A549 (cell line): ENCODE measurements at regions not wholly inside any gene's neighbourhood (a gene's known extent, or its start where the extent isn't known, plus 50 kb on each side); places are given as distances from the start of the nearest gene placed in this dataset.

Experiments
- ATAC-seq, 2 experiments: fragments of 200-7000 bp in 1 of 2; fragments of >200 bp in 1 of 2; cut with Nextera tagmentation in 1 of 2; cut with Tn5 transposase in 1 of 2; 3 replicates each; pipeline versions ENCODE4 v1.8.0 to v1.9.1; 2018 to 2020; ENCODE audit warnings: mild to moderate bottlenecking in 1 of 2, moderate library complexity in 1 of 2
- CTCF ChIA-PET: fragments of 300-600 bp; sonication (Branson Sonifier 250); formaldehyde crosslinking; extraction: SDS; loops from one replicate; lab custom pipeline; 2021; ENCODE audit warnings: antibody characterized with exemption, inconsistent platforms; lab: Yijun Ruan, JAX
- POLR2A ChIA-PET: fragments of 350-600 bp; formaldehyde crosslinking; extraction: SDS; loops from one replicate; lab custom pipeline; 2021; ENCODE audit warnings: antibody characterized with exemption, inconsistent platforms; lab: Yijun Ruan, JAX
- DNase-seq, 2 experiments: peaks; one replicate each; pipeline versions ENCODE4 v3.0.0 to v3.0.0-alpha.2; 2011 to 2016; ENCODE audit warnings: low read depth in 1 of 2, low spot score in 1 of 2
- FAIRE-seq: peaks from 2 replicates; lab custom pipeline; 2011; peaks lifted over from hg19 to GRCh38; lab: Jason Lieb, UNC
- H3K27ac ChIP-seq, 2 experiments: fragments of >200 bp; sonication (Bioruptor Twin); formaldehyde crosslinking; 3 replicates each; pipeline ENCODE4 v1.5.1; 2016 to 2017
- H3K4me1 ChIP-seq: fragments of >200 bp; sonication (Bioruptor Twin); formaldehyde crosslinking; 3 replicates; pipeline ENCODE4 v1.6.1; 2016
- H3K4me2 ChIP-seq: fragments of >200 bp; sonication (Bioruptor Twin); formaldehyde crosslinking; 3 replicates; pipeline ENCODE4 v1.6.1; 2016
- H3K4me3 ChIP-seq: fragments of >200 bp; sonication (Bioruptor Twin); formaldehyde crosslinking; 3 replicates; pipeline ENCODE4 v1.5.1; 2016
- H3K9me3 ChIP-seq: fragments of >200 bp; sonication (Bioruptor Twin); formaldehyde crosslinking; 3 replicates; pipeline ENCODE4 v1.6.1; 2016
- CBX2 ChIP-seq: fragments of 200-600 bp; sonication (generic); IDR thresholded peaks from 2 replicates; pipeline ENCODE4 v1.6.1; 2016; ENCODE audit warnings: low read depth, mild to moderate bottlenecking, borderline replicate concordance
- CBX8 ChIP-seq: fragments of 200-600 bp; sonication (generic); IDR thresholded peaks from 2 replicates; pipeline ENCODE4 v1.6.1; 2016
- CEBPB ChIP-seq, 2 experiments: fragments of >200 bp in 1 of 2; sonication (Bioruptor Twin) in 1 of 2; formaldehyde crosslinking in 1 of 2; IDR thresholded peaks; 2 replicates each; pipeline ENCODE4 v1.6.1; 2012 to 2016
- CHD2 ChIP-seq: fragments of 150-350 bp; IDR thresholded peaks from 2 replicates; pipeline ENCODE4 v1.6.1; 2014; ENCODE audit warnings: low read length; ENCODE audit not compliant: partially characterized antibody
- CHD4 ChIP-seq: fragments of 200-600 bp; sonication (generic); IDR thresholded peaks from 2 replicates; pipeline ENCODE4 v1.6.1; 2016; ENCODE audit warnings: antibody characterized with exemption, mild to moderate bottlenecking, borderline replicate concordance
- EHF ChIP-seq: fragments of 250-450 bp; sonication (Bioruptor Pico); IDR thresholded peaks from 2 replicates; pipeline ENCODE4 v1.5.0; 2020; ENCODE audit warnings: mild to moderate bottlenecking
- EP300 ChIP-seq, 2 experiments: fragments of >200 bp; sonication (Bioruptor Twin); formaldehyde crosslinking; IDR thresholded peaks; 2 replicates in 1 of 2; 3 replicates in 1 of 2; pipeline ENCODE4 v1.6.1; 2016 to 2017
- ESRRA ChIP-seq: fragments of 150-350 bp; IDR thresholded peaks from 2 replicates; pipeline ENCODE4 v1.6.1; 2014; ENCODE audit warnings: mild to moderate bottlenecking, low read length, borderline replicate concordance
- FOSL2 ChIP-seq, 2 experiments: fragments of 450-650 bp in 1 of 2; fragments of >200 bp in 1 of 2; sonication (Bioruptor Twin) in 1 of 2; formaldehyde crosslinking; IDR thresholded peaks; 2 replicates each; pipeline versions ENCODE4 v1.5.0 to v1.6.1; 2016 to 2020; ENCODE audit warnings: mild to moderate bottlenecking in 1 of 2, moderate library complexity in 1 of 2
- GATA3 ChIP-seq: IDR thresholded peaks from 2 replicates; pipeline ENCODE4 v1.6.1; 2012; ENCODE audit warnings: borderline replicate concordance
- HDAC2 ChIP-seq: fragments of 200-600 bp; sonication (generic); IDR thresholded peaks from 2 replicates; pipeline ENCODE4 v1.6.1; 2016
- HEYL ChIP-seq: fragments of 250-450 bp; sonication (Bioruptor Pico); IDR thresholded peaks from 2 replicates; pipeline ENCODE4 v1.8.0; 2021; ENCODE audit warnings: mild to moderate bottlenecking, moderate library complexity
- HOXB13 ChIP-seq: fragments of 250-450 bp; sonication (Bioruptor Pico); IDR thresholded peaks from 2 replicates; pipeline ENCODE4 v1.5.0; 2020; ENCODE audit warnings: low read depth, mild to moderate bottlenecking, moderate library complexity
- JUN ChIP-seq, 2 experiments: fragments of >200 bp; sonication (Bioruptor Twin); formaldehyde crosslinking; IDR thresholded peaks; 2 replicates in 1 of 2; 3 replicates in 1 of 2; pipeline ENCODE4 v1.6.1; 2016 to 2017
- KDM5A ChIP-seq: fragments of 200-600 bp; sonication (generic); IDR thresholded peaks from 2 replicates; pipeline ENCODE4 v1.6.1; 2016; ENCODE audit warnings: antibody characterized with exemption, mild to moderate bottlenecking
- MAFK ChIP-seq: fragments of 450-650 bp; IDR thresholded peaks from 2 replicates; pipeline ENCODE4 v1.6.1; 2014; ENCODE audit not compliant: partially characterized antibody
- MAZ ChIP-seq: fragments of 150-350 bp; IDR thresholded peaks from 2 replicates; pipeline ENCODE4 v1.6.1; 2014; ENCODE audit warnings: antibody characterized with exemption, low read depth, low read length, borderline replicate concordance
- MYC ChIP-seq: IDR thresholded peaks from 2 replicates; pipeline ENCODE4 v1.6.1; 2012; ENCODE audit warnings: mild to moderate bottlenecking, inconsistent platforms, low read length, improper control_type of control experiment, borderline replicate concordance
- NR3C1 ChIP-seq: fragments of >200 bp; sonication (Bioruptor Twin); formaldehyde crosslinking; IDR thresholded peaks from 3 replicates; pipeline ENCODE4 v1.6.1; 2017
- POLR2A ChIP-seq: IDR thresholded peaks from 2 replicates; pipeline ENCODE4 v1.6.1; 2012; ENCODE audit warnings: mild to moderate bottlenecking, low read length
- RAD21 ChIP-seq, 2 experiments: fragments of >200 bp in 1 of 2; sonication (Bioruptor Twin) in 1 of 2; formaldehyde crosslinking in 1 of 2; IDR thresholded peaks in 1 of 2; conservative IDR thresholded peaks in 1 of 2; 2 replicates in 1 of 2; 3 replicates in 1 of 2; pipeline ENCODE4 v1.6.1; 2012 to 2018; ENCODE audit warnings: inconsistent platforms in 1 of 2
- RCOR1 ChIP-seq: fragments of 150-350 bp; IDR thresholded peaks from 2 replicates; pipeline ENCODE4 v1.6.1; 2014; ENCODE audit warnings: antibody characterized with exemption, low read length, low read depth
- RNF2 ChIP-seq: fragments of 200-600 bp; sonication (generic); IDR thresholded peaks from 2 replicates; pipeline ENCODE4 v1.6.1; 2016; ENCODE audit warnings: low read depth, mild to moderate bottlenecking, antibody characterized with exemption, moderate library complexity, borderline replicate concordance
- SMC3 ChIP-seq: fragments of >200 bp; sonication (Bioruptor Twin); formaldehyde crosslinking; IDR thresholded peaks from 3 replicates; pipeline ENCODE4 v1.6.1; 2018; ENCODE audit warnings: inconsistent platforms
- SREBF2 ChIP-seq: fragments of 450-650 bp; IDR thresholded peaks from 2 replicates; pipeline ENCODE4 v1.6.1; 2014; ENCODE audit warnings: mild to moderate bottlenecking, moderate library complexity
- TFCP2L1 ChIP-seq: fragments of 250-450 bp; sonication (Bioruptor Pico); IDR thresholded peaks from 2 replicates; pipeline ENCODE4 v1.5.0; 2021; ENCODE audit warnings: mild to moderate bottlenecking
- TP53 ChIP-seq: fragments of 250-450 bp; sonication (Bioruptor Pico); IDR thresholded peaks from 2 replicates; pipeline ENCODE4 v1.5.0; 2021; ENCODE audit warnings: mild to moderate bottlenecking, moderate library complexity
- USF2 ChIP-seq: fragments of 450-650 bp; IDR thresholded peaks from 2 replicates; pipeline ENCODE4 v1.6.1; 2014; ENCODE audit warnings: antibody characterized with exemption
- WGBS: methylation state at CpG from one replicate; pipeline ENCODE4 v1.1.6; 2017; ENCODE audit errors: missing lambda C conversion rate; 5-methylcytosine and 5-hydroxymethylcytosine counted together
- TF ChIP-seq, protein P1 (sequence below): fragments of 200-600 bp; sonication (generic); IDR thresholded peaks from 2 replicates; pipeline ENCODE4 v1.6.1; 2016; ENCODE audit warnings: antibody characterized with exemption, mild to moderate bottlenecking, moderate library complexity
- TF ChIP-seq, protein P2 (sequence below): fragments of >200 bp; sonication (Bioruptor Twin); formaldehyde crosslinking; IDR thresholded peaks from 3 replicates; pipeline ENCODE4 v1.6.1; 2016

- ChIA-PET CTCF (no interaction called here), POLR2A (no interaction called here)
- Histone ChIP-seq H3K4me1 (no peaks in the 10 kb centered on the region), H3K4me2 (no peak overlapping the region), H3K9me3 (no peaks in the 10 kb centered on the region), H3K27ac (no peak overlapping the region), H3K4me3 (no peak overlapping the region)
- no peak for ATAC-seq
- TF ChIP-seq, protein P1, sequence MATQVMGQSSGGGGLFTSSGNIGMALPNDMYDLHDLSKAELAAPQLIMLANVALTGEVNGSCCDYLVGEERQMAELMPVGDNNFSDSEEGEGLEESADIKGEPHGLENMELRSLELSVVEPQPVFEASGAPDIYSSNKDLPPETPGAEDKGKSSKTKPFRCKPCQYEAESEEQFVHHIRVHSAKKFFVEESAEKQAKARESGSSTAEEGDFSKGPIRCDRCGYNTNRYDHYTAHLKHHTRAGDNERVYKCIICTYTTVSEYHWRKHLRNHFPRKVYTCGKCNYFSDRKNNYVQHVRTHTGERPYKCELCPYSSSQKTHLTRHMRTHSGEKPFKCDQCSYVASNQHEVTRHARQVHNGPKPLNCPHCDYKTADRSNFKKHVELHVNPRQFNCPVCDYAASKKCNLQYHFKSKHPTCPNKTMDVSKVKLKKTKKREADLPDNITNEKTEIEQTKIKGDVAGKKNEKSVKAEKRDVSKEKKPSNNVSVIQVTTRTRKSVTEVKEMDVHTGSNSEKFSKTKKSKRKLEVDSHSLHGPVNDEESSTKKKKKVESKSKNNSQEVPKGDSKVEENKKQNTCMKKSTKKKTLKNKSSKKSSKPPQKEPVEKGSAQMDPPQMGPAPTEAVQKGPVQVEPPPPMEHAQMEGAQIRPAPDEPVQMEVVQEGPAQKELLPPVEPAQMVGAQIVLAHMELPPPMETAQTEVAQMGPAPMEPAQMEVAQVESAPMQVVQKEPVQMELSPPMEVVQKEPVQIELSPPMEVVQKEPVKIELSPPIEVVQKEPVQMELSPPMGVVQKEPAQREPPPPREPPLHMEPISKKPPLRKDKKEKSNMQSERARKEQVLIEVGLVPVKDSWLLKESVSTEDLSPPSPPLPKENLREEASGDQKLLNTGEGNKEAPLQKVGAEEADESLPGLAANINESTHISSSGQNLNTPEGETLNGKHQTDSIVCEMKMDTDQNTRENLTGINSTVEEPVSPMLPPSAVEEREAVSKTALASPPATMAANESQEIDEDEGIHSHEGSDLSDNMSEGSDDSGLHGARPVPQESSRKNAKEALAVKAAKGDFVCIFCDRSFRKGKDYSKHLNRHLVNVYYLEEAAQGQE: no peak
- TF ChIP-seq TP53 (CRISPR knock-in tag) (no peak), POLR2A (no peak), MYC (no peak), SMC3 (no peak), CHD4 (no peak), EP300 (IDR thresholded peaks at IDR 0.05) (no peak), SREBF2 (no peak), CBX2 (no peak), ESRRA (no peak), HEYL (no peak), KDM5A (no peak), EHF (CRISPR knock-in tag) (no peak), NR3C1 (no peak), RAD21 (conservative IDR thresholded peaks at IDR 0.05 in 1 of 2, IDR thresholded peaks at IDR 0.05 in 1 of 2) (no peak)
- TF ChIP-seq, protein P2, sequence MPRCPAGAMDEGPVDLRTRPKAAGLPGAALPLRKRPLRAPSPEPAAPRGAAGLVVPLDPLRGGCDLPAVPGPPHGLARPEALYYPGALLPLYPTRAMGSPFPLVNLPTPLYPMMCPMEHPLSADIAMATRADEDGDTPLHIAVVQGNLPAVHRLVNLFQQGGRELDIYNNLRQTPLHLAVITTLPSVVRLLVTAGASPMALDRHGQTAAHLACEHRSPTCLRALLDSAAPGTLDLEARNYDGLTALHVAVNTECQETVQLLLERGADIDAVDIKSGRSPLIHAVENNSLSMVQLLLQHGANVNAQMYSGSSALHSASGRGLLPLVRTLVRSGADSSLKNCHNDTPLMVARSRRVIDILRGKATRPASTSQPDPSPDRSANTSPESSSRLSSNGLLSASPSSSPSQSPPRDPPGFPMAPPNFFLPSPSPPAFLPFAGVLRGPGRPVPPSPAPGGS: no peak
- FAIRE-seq: no peak
- no peak for DNase-seq
- WGBS: 5% methylated on average over 9 of the region's 9 CpGs
Measured at GRCh38 chr4:181264893-181265292, 978.3 kb upstream of the TENM3 start.

GRCh38 chr4:181265370-181265769 lies 977.8 kb upstream of the TENM3 start:
- FAIRE-seq: no peak
- no peaks in the 10 kb centered on the region for H3K4me1 ChIP-seq
- POLR2A ChIA-PET: no interaction called here

More at GRCh38 chr4:181265370-181265769, 977.8 kb upstream of the TENM3 start:
- Histone ChIP-seq H3K4me2 (no peak overlapping the region), H3K9me3 (no peaks in the 10 kb centered on the region), H3K27ac (no peak overlapping the region), H3K4me3 (no peak overlapping the region)
- DNase-seq (no peak), ATAC-seq (no peak)
- no peak for TF ChIP-seq CBX8
- no peak for TF ChIP-seq GATA3
- no peak for TF ChIP-seq HDAC2
- TF ChIP-seq RCOR1: no peak
- TF ChIP-seq HOXB13 (CRISPR knock-in tag): no peak
- TF ChIP-seq, protein P2: no peak
- no peak for TF ChIP-seq MAZ
- TF ChIP-seq JUN (IDR thresholded peaks at IDR 0.05): no peak
- no peak for TF ChIP-seq CHD4
- TF ChIP-seq FOSL2 (IDR thresholded peaks at IDR 0.05): no peak
- no peak for TF ChIP-seq FOSL2 (CRISPR knock-in tag; IDR thresholded peaks at IDR 0.05)
- no peak for TF ChIP-seq EP300 (IDR thresholded peaks at IDR 0.05)
- TF ChIP-seq SREBF2: no peak
- no peak for TF ChIP-seq MAFK
- TF ChIP-seq TFCP2L1 (CRISPR knock-in tag): no peak
- TF ChIP-seq CEBPB (IDR thresholded peaks at IDR 0.05): no peak
- TF ChIP-seq RNF2: no peak
- no peak for TF ChIP-seq CHD2
- no peak for TF ChIP-seq TP53 (CRISPR knock-in tag)
- no peak for TF ChIP-seq KDM5A
- no peak for TF ChIP-seq USF2
- 11% methylated on average over 4 of the region's 4 CpGs for WGBS
- CTCF ChIA-PET: no interaction called here
